SKM-1 treated with dmso at 0.1 percent for 144 hours (cell line): ENCODE measurements at regions not wholly inside any gene's neighbourhood (a gene's known extent, or its start where the extent isn't known, plus 50 kb on each side); places are given as distances from the start of the nearest gene placed in this dataset.

Experiments
- DNase-seq: peaks from one replicate; lab custom pipeline; 2025; ENCODE audit not compliant: unreplicated experiment; lab: John Stamatoyannopoulos, UW

DNA sequence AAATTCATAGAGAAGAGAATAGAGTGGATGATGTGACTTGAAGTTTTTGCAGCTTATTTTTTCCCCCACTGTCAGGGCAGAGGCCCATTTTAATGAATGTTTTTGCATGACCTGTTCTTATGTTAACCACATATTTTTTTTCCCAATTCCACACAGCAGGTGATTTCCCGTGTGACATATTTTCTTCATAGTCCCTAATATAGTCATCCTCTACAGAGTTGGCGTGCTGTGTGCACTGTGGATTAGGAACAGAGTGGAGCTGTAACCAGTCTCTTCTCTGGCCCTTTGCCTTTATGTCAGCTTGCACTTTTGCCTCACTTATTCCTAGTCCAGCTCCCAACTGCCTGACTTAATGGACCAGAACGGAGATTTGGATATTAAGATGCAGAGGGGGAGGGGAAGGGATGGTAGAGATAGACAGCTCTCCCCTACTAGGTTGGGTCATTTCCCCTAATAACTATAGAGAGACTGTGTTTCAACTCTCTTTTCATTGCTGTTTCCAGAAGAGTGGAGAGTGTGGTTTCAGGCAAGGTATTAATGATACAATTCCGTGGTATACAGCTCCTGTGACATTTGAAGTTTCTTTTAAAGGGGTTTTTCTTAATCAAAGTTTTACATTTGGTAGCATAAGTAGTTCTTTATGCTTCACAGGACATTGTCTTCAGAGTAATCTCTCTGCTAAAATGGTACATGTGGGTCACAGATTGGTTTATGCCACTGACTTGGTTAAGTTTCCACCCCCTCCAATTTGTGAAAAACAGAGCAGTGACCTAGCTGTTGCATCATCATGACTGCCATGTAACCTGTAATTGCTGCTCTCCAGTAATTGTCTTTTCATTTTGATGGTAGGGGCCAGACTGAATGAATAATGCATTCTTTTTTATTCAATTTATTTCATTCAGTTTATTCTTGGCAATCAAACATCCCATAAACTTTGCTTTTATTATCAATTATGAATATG, 161.3 kb downstream of the HAUS1 start:
- DNase-seq = no peak

DNA sequence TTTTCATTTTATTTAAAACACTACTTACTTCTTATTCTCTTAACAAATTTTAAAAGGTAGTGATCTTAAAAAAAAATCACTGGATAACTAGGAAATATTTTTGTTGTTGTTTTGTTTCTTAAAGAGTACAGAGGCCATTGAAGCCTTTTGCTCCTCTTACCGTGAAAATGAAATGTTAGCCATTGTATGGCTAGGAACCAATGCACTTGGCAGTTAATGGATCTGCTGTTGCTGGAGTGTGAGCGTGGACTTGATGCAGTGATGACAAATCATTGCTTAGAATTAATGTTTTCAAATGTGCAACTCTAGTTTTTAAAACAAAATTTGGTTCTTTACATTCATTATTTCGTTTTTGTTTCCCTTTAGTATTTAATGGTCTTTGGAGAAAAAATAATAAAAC, 162.3 kb downstream of the HAUS1 start:
- DNase-seq = no peak

DNA sequence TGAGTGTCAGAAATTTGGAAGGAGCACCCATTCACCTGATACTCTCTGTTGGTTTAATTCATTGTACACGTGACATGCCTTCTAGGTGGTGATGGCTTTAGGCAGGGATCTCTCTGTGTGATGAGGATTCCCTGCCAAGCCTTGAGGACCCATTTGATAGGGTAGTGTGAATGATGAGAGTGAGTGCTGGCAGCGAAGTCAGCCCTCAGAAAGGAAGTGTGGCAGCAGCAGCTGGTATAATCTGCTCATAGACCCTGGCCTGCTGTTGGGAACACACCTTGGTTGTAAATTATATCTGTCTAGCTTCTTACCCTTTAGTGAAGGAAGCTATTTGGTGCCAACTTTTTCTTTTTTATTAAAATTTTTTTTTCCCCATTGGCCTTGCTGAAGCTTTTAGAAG, 164.5 kb downstream of the HAUS1 start:
- DNase-seq = no peak

DNA sequence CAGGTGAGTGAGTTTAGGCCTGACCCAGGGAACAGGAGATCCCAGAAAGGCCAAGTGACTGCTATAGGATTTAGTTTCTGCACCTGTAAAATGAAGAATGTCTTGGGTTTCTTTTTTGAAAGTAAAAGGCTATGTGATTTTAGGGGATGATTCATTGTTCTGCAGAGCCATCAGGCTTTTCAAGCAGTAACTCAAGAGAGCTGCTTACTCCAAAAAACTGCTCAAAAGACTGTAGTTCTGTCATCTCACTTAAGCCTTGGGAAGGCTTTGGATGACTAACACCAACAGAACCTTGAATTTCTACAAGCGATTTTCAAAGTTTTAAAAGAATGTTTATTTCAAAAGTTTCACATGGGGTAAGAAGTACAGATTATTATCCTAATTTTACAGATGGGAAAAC, 165.1 kb downstream of the HAUS1 start:
- DNase-seq = no peak

DNA sequence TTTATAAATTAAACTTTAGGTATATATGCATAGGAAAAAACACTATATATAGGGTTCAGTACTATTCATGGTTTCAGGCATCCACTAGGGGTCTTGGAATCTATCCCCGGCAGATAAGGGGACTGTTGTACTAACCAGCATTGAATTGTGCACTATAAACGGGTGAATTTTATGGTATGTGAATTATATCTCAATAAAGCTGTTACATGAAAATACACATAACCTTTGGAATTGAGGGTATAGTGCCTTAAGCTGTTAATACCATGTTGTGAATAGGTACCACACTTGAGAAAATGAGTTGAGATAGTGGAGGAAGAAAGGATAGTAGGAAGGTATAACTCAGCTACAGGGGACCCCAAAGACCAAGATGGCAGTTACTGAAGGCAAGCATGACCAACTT, 167.3 kb downstream of the HAUS1 start:
- DNase-seq = no peak

DNA sequence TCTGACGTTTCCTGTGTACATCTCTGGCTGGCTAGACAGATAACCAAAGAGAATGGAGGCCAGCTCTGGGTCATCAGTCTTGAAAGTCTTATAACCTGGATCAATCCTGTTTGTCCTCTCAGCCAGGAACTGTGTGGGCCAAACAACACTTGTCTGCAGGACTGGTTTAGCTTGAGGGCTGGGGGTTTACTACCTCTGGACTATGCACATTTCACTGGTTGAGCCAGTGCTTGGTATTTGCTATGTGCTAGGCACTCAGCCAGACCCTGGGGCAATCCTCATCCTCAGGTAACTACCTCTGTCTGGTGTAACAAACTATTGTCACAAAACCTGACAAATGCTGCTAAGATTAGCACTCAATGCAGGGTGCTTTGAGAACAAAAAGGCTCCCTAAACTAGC, 169.7 kb downstream of the HAUS1 start:
- no peak for DNase-seq

DNA sequence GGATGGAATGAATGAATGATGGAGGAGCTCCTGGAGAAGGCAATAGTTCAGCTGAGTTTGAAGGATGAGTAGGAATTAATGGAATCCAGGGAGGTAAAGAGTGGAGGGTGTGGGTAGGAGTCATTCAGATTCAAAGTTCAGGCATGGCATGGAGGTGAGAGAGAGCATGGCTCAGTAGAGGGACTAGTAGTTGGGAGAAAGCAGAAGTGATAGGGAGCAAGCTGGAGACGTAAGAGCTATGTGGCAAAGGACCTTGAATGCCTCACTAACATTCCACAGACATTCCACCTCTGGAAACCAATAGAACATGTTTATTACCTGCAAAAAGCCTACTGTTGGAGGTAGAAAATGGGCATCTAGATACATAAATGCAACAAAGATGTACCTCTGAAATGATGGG, 170.1 kb downstream of the HAUS1 start:
- no peak for DNase-seq

DNA sequence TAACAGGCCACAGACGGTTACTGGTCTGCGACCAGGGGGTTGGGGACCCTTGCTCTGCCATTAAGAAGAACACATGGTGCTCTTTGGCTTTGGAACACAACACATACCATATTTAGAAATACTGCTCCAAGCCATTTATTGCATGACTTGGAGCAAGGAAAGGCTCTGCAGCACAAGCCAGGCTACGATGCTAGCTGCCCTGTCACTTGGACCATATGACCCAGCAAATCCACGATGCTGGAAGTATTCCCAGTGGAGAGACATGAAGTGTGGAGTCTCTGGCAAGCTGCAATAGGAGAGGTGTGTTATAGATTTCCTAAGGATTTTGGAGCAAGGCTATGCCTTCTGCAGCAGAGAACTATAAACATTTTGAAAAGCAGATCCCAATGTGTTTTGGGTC, 171.2 kb downstream of the HAUS1 start:
- DNase-seq = no peak

DNA sequence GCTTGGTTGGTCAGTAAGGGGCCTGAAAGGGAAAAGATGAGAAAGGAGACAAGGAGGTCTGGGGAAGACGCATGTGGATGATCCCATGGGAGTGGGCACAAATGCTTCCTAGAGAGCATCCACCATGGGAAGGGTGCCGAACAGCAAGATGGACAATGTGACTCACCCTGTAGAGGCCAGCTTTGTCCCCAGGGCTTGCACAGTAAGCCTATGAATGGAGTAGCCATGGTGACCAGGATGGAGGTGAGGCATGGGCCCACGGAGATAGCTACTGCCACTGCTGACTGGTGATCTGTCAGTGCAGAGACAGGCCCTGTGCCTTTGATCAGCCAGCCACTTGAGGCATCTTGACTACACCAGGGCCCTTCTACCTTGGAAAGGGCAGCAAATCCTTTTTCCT, 172.6 kb downstream of the HAUS1 start:
- DNase-seq = no peak

DNA sequence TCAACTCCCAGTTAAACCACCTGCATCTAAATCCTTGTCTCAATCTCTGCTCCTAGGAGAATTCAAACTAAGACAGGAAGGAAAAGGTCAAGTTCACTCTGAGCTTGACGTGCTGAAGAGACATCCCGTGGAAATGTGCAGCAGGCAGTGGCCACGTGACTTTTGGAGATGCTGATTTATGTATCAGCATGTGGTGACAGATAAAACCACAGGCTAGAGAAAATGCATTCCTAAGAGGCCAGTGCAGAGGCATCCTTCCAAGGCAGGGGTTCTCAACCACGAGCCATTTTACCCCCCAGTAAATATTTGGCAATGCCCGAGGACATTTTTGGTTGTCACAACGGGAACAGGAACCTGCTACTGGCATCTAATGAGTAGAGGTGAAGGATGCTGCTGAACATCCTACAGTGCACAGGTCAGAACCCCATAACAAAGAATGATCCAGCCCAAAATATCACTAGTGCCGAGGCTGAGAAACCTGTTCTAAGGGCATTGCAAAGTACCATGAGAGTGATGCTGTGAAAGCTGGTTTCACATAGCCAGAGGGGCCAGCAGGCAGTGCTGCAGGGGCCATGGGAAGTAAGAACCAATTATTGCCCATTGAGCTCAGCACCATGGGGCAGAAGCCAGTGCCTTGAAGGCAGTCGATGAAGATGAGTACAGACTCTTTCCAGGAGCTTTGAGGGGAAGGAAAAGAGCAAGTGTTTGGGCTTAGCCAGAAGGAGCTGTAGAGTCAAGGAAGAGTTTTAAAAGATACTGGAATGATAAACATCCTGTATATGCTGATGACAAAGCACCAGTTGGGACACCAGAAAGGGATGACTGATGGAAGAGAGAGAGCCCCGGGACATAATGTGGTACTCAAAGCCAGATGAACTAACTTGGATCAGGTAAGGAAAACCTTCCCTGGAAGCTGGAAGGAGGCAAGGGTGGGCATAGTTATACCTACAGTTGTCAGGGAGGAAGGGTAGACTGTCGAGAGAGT, 174.6 kb downstream of the HAUS1 start:
- no peak for DNase-seq

DNA sequence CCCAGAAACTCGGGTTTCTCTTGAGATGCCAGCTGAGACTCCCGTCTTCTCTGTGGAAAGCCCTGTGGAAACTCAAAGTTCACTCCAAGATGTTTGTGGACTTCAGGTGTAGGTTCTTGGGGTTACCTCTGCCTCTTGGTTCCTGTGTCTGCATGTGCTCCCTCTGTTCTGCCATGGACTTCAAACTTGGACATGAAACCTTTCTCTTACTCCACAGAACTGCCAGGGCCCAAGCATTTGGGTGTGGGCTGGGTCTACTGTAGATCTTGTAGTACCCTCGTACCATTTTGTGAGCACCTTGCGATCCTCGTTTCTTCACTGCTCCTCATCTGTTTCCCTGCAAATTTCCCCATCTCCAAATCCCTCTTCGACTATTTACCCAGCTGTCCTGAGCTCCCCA, 175.5 kb downstream of the HAUS1 start:
- no peak for DNase-seq

DNA sequence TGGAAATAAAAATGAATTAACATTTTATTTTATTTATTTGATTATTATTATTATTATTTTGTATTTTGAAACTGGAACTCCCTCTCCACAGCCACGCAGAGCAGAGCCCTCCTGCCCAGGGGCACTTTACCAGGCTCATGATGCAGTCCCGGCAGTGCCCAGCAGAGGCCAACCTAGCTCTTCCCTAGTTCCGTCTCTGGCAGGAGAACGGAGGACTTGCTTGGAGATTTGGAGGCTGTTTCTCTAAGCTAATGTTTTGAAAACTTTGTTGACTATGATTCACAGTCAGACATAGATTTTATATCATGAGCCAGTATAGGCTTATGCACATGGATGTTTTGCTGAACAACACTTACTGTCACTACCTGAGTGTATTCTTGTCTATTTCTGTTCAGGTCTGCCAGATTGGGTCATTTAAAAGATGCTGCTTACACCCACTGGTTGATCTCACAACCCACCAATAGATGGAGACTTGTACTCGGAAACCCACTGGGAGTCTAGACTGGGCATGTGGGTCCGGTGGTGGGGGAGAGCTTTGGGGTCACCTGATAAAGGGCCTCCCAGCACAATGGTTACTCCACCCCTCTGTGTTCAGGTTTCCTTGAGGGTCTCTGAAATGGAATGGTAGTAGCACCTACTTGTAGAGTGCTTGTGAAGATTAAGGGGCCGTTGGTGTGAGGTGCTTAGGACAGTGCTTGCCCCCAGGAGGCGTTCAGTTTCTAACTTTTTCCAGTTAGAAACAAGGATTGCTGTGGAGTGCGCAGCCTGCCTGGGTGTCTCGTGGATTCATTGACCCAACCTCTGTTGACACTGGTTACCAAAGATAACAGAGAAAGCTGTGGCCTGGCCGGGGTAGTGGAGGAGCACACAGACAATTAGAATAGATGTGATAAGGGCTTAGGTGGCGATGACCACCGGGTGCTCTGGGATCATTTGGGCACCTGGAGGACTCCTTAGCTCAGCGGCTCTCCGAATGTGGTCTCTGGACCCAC, 177.3 kb downstream of the HAUS1 start:
- peak; percentile 64 for DNase-seq

DNA sequence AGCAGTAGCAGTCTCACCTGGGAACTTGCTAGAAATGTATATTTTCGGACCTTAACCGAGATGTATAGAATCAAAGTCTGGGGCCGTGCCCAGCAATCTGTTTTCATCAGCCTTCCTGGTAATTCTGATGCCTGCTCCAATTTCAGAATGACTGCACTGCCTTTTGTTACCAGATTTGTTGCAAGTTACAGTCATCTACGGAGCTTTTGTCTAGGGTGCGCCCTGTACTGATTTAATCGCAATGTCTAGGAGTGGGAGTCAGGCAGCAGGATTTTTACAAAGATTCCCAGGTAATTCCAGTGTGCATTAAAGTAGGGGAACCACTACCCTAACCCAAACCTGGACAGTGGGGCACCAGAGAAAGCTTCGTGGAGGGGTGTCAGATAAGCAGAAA, 178.0 kb downstream of the HAUS1 start:
- DNase-seq = no peak

DNA sequence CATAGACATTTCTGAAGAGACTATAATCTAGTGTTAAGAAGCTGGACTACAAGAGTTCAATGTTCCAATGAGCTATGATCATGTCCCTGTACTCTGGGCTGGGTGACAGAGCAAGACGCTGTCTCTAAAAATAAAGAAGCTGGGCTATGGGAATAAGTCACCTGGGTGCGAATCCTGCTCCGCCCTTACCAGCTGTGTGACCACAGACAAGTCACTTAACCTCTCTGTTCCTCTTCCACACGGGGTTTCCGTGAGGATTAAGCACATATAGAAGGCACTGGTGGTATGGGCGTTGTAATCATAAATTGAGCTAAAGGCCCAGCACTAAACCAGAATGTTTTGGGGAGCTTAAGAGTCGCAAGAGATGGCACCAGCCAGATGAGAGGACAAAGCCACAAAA, 178.5 kb downstream of the HAUS1 start:
- no peak for DNase-seq

DNA sequence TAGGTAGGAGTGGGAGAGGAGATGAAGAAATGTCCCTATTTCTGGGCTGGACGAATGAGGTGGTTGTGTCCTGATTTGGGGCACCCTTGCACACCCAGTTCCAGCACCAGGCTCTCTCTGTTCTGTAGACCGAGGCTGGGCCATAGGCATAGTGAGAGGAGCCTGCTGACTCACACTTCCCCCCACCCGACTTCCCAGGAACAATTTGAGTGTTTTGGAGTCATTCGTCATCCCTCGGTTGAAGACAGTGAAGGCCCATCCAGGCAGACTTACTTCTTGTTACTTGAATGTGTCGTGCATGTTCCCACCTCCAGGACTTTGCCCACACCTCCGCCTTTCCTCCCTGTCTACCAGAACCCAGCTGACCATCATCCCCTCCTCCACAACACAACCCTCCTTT, 179.1 kb downstream of the HAUS1 start:
- DNase-seq = no peak

DNA sequence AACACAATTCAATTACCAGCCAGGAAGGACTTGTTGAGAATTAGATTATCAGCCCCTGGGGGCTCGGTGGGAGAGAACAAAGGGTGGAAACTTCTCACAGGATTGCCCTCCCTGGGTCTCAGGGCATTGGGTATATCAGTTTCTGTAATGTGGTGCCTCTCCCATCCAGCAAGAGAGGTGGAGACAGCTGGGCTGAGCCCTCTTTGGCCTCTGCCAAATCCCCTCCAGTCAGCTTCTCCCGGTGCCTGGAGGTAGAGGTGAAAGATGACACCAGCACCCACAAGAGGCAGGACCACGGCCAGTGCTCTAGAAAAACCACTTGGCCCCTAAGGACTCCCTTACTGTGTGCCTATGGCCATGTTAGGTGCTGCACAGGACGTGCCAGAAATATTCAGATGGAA, 179.7 kb downstream of the HAUS1 start:
- no peak for DNase-seq

DNA sequence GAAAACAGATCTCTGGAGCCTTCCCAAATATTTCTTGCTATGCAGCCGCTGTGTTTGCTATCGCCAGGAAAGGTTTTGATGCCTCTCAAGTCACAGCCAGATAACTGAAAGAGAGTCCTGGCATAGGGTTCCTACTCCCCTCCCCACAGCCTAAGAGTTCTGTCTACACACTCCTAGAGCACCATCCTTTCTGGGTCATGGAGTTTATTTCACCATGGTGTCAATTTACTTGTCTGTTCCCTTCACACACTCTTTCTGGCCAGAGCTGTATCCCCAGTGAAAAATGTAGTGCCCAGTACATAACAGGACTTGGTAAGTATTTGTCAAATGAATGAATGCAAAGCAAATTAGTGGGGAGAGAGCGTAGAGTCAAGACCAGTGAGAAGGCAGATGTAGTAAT, 185.3 kb downstream of the HAUS1 start:
- DNase-seq = no peak

DNA sequence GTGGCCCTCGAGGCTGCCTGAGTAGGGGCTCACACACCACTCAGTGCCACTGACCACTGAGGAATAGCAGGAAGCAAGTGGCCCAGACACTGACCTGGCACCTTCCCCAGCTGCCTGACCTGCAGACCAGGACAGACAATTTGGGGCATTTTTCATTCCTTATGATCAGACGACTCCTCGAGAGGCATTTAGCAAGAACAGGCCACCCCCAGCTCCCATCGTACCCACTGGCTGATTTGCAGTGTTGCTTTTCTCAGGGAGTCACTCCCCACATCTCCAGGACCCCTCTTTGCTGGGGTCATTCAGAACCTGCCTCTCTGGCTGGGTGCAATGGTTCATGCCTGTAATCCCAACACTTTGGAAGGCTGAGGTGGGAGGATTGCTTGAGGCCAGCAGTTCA, 185.7 kb downstream of the HAUS1 start:
- DNase-seq = no peak

DNA sequence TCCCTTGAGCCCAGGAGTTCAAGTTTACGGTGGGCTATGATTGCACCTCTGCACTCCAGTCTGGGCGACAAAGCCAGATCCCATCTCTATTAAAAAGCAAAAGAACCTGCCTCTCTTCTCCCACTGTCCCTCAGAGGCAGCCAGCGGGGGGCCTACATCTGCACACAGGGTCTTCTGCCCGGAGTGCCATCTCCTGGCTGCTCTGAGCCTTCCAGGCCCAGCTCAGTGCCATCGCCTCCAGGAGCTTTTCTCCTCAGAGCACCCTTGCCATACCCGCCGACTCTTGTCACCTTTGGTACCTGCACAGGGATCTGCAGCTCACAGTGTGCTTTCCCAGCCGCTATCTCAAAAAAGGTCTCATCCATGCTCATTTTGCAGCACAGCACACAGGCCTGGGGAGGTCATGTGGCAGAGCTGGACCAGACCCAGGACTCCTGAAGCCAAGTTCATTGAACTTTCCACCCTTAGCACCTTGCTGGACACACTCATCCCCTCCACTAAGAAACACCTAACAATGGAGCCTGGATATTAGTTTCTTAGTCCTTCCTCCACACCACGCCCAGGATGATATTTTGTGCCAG, 186.3 kb downstream of the HAUS1 start:
- no peak for DNase-seq

DNA sequence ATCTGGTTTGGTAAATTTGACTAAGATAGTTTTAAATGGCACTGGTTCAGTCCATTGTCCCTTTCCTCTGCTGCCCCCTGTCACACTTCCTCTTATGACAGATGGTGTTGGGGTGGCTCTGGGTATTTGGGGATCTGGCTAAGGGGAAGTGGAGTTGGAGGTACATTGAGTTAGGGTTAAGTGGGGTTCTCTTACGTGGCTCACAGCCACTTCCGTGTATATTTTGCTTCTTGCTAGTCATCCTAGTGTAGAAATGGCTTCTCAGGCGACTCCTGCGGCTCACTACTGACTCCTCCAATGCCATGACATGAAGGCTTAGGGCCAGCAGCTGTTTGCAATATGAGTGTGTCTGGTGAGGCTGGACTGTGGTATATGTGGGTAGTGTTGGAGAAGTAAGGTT, 187.0 kb downstream of the HAUS1 start:
- DNase-seq = peak; percentile 42
